ENCODE measurements at regions not wholly inside any gene's neighbourhood (a gene's known extent, or its start where the extent isn't known, plus 50 kb on each side); places are given as distances from the start of the nearest gene placed in this dataset.

GRCh38 chr5:2075365-2075764 lies 192.6 kb upstream of the IRX4 start:
- TF ChIP-seq CREB1 (CRISPR knock-in tag; IDR thresholded peaks at IDR 0.05; ENCODE audit: low read depth) (no peak), CTCF (conservative IDR thresholded peaks at IDR 0.05; ENCODE audit: low read depth in 2 of 2) (no peak)

Measured in GM23338 (cell line).